NCI-H1105 (cell line): ENCODE measurements at regions not wholly inside any gene's neighbourhood (a gene's known extent, or its start where the extent isn't known, plus 50 kb on each side); places are given as distances from the start of the nearest gene placed in this dataset.
"Not testable (repeated sequence)": the region's sequence is repeated elsewhere in the genome, so short reads cannot be mapped to it uniquely, and the experiment has no call there.

Source experiments
- DNase-seq: peaks from one replicate; lab custom pipeline; 2025; lab: John Stamatoyannopoulos, UW

- DNase-seq, result no peak
These were observed 91.3 kb downstream of the ZNF467 start for GRCh38 chr7:149682038-149682437.

GRCh38 chr7:149681274-149681673, 92.1 kb downstream of the ZNF467 start:
- no peak for DNase-seq

- DNase-seq, result no peak
These were observed 92.9 kb downstream of the ZNF467 start for GRCh38 chr7:149680331-149681025.

- not testable (repeated sequence) for DNase-seq
These were observed 98.5 kb downstream of the ZNF467 start for GRCh38 chr7:149674728-149675385.

GRCh38 chr7:149673006-149673405, 100.4 kb downstream of the ZNF467 start:
- no peak for DNase-seq

- peak; percentile 30 for DNase-seq
These were observed 103.1 kb downstream of the ZNF467 start for GRCh38 chr7:149670288-149670687.

GRCh38 chr7:149669121-149669818, 104.1 kb downstream of the ZNF467 start:
- no peak for DNase-seq

- no peak for DNase-seq
These were observed 106.9 kb downstream of the ZNF467 start for GRCh38 chr7:149666360-149666945.

- not testable (repeated sequence) for DNase-seq
These were observed 107.8 kb downstream of the ZNF467 start for GRCh38 chr7:149665618-149666017.

GRCh38 chr7:149664666-149665065, 108.7 kb downstream of the ZNF467 start:
- no peak for DNase-seq

GRCh38 chr7:149664176-149664575, 109.2 kb downstream of the ZNF467 start:
- no peak for DNase-seq

- DNase-seq, result no peak
These were observed 110.7 kb downstream of the ZNF467 start for GRCh38 chr7:149662591-149663095.

- no peak for DNase-seq
These were observed 117.6 kb downstream of the ZNF467 start for GRCh38 chr7:149655784-149656183.

- no peak for DNase-seq
These were observed 118.8 kb downstream of the ZNF467 start for GRCh38 chr7:149654588-149654987.

GRCh38 chr7:149650190-149650589, 123.2 kb downstream of the ZNF467 start:
- not testable (repeated sequence) for DNase-seq

GRCh38 chr7:149644754-149645153, 128.6 kb downstream of the ZNF467 start:
- DNase-seq, result no peak

- no peak for DNase-seq
These were observed 130.8 kb downstream of the ZNF467 start for GRCh38 chr7:149642589-149642988.

- DNase-seq, result no peak
These were observed 134.6 kb downstream of the ZNF467 start for GRCh38 chr7:149638566-149639320.

GRCh38 chr7:149637911-149638565, 135.3 kb downstream of the ZNF467 start:
- no peak for DNase-seq

GRCh38 chr7:149635561-149636329, 137.6 kb downstream of the ZNF467 start:
- no peak for DNase-seq
